ENCODE measurements at regions not wholly inside any gene's neighbourhood (a gene's known extent, or its start where the extent isn't known, plus 50 kb on each side); places are given as distances from the start of the nearest gene placed in this dataset.

DNA sequence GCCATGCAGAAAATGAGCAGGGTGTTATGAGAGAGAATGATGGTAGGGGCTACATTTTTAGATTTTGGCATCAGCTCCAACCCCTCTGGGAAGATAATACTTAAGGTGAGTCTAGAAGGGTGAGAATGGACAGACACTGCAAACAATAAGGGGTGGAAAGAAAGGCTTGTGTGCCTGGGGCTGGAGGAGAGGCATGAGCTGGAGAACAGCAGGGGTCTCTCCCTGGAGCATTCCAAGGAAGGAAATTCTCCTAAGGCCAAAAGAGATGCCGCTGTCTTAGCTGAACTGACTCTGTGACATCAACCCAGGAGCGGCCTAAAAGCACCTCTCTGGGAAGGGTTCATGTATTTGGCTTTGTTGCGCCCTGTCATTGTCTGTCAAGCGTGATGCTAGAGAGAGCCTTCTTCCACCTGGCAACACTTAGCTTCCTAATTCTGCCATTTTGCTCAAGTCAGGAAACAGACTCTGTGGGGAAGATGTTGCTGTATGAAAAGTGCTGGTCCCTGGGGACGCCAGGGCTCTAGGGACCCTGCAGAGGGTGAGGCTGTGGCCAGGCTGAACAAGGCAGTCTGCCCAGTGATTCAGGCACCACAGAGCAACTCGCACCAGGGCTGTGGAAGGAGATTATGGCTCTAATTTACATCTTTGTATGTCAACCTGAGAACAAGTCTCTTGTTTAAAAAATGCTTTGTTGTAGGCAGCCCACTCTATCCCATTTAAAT is 225.7 kb downstream of the CBLN1 start:
- TF ChIP-seq, protein P1, sequence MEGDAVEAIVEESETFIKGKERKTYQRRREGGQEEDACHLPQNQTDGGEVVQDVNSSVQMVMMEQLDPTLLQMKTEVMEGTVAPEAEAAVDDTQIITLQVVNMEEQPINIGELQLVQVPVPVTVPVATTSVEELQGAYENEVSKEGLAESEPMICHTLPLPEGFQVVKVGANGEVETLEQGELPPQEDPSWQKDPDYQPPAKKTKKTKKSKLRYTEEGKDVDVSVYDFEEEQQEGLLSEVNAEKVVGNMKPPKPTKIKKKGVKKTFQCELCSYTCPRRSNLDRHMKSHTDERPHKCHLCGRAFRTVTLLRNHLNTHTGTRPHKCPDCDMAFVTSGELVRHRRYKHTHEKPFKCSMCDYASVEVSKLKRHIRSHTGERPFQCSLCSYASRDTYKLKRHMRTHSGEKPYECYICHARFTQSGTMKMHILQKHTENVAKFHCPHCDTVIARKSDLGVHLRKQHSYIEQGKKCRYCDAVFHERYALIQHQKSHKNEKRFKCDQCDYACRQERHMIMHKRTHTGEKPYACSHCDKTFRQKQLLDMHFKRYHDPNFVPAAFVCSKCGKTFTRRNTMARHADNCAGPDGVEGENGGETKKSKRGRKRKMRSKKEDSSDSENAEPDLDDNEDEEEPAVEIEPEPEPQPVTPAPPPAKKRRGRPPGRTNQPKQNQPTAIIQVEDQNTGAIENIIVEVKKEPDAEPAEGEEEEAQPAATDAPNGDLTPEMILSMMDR (IDR thresholded peaks at IDR 0.05 in 2 of 3, conservative IDR thresholded peaks at IDR 0.05 in 1 of 3; ENCODE audit: borderline replicate concordance in 1 of 3, insufficient read depth in 1 of 3, low read depth in 2 of 3, low read length in 2 of 3), result no peak
- TF ChIP-seq EZH2phosphoT487 (IDR thresholded peaks at IDR 0.05; ENCODE audit: borderline replicate concordance) (no peak), EZH2 (IDR thresholded peaks at IDR 0.05) (no peak)
